ENCODE measurements at regions not wholly inside any gene's neighbourhood (a gene's known extent, or its start where the extent isn't known, plus 50 kb on each side); places are given as distances from the start of the nearest gene placed in this dataset.

GRCh38 chr10:62890395-62890794 is 74.2 kb upstream of the EGR2 start:
- no peak for TF ChIP-seq CTCF (IDR thresholded peaks at IDR 0.05)
- no peak for TF ChIP-seq POLR2A (IDR thresholded peaks at IDR 0.05)
